ENCODE measurements at regions not wholly inside any gene's neighbourhood (a gene's known extent, or its start where the extent isn't known, plus 50 kb on each side); places are given as distances from the start of the nearest gene placed in this dataset.

GRCh38 chr10:10530313-10530712 is 487.4 kb upstream of the CELF2 start:
- DNase-seq (ENCODE audit: low spot score): no peak
- TF ChIP-seq, protein P1, sequence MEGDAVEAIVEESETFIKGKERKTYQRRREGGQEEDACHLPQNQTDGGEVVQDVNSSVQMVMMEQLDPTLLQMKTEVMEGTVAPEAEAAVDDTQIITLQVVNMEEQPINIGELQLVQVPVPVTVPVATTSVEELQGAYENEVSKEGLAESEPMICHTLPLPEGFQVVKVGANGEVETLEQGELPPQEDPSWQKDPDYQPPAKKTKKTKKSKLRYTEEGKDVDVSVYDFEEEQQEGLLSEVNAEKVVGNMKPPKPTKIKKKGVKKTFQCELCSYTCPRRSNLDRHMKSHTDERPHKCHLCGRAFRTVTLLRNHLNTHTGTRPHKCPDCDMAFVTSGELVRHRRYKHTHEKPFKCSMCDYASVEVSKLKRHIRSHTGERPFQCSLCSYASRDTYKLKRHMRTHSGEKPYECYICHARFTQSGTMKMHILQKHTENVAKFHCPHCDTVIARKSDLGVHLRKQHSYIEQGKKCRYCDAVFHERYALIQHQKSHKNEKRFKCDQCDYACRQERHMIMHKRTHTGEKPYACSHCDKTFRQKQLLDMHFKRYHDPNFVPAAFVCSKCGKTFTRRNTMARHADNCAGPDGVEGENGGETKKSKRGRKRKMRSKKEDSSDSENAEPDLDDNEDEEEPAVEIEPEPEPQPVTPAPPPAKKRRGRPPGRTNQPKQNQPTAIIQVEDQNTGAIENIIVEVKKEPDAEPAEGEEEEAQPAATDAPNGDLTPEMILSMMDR (IDR thresholded peaks at IDR 0.05; ENCODE audit: unreplicated experiment): no peak
- H3K4me3 Mint-ChIP-seq (ENCODE audit: unreplicated experiment): no peak overlapping the region
- no peaks in the 10 kb centered on the region for H3K36me3 Mint-ChIP-seq (ENCODE audit: low read depth, unreplicated experiment)
- H3K4me1 Mint-ChIP-seq (ENCODE audit: unreplicated experiment): peaks cover 2% of the 10 kb centered on the region
- H3K27ac Mint-ChIP-seq (ENCODE audit: unreplicated experiment): no peak overlapping the region
- no peaks in the 10 kb centered on the region for H3K9me3 Mint-ChIP-seq (ENCODE audit: unreplicated experiment)
- no peaks in the 10 kb centered on the region for H3K27me3 Mint-ChIP-seq (ENCODE audit: unreplicated experiment)

DNA sequence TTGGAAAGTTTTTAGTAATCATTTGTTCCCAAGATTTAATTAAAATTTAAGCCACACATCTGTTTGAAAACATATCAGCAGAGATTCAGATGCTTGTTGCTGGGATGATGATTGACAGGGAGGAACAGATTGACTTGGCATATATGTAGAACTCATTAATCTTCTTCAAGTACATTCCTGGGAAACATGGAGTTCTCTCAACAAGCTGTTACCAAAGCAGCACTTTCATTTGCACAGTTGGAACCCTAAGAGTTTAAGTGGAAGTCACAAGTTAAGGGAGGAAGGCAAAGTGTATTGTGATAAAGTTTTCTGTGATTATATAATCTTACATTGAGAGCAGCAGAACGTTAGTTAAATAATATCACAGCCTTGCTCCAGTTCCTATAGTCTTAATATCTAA is 485.4 kb upstream of the CELF2 start:
- H3K27me3 Mint-ChIP-seq (ENCODE audit: unreplicated experiment): no peaks in the 10 kb centered on the region
- H3K36me3 Mint-ChIP-seq (ENCODE audit: low read depth, unreplicated experiment): no peaks in the 10 kb centered on the region
- H3K4me1 Mint-ChIP-seq (ENCODE audit: unreplicated experiment): peaks cover 2% of the 10 kb centered on the region
- TF ChIP-seq, protein P1 (IDR thresholded peaks at IDR 0.05; ENCODE audit: unreplicated experiment): no peak
- no peaks in the 10 kb centered on the region for H3K9me3 Mint-ChIP-seq (ENCODE audit: unreplicated experiment)
- DNase-seq (ENCODE audit: low spot score): no peak
- H3K27ac Mint-ChIP-seq (ENCODE audit: unreplicated experiment): no peak overlapping the region
- no peak overlapping the region for H3K4me3 Mint-ChIP-seq (ENCODE audit: unreplicated experiment)

DNA sequence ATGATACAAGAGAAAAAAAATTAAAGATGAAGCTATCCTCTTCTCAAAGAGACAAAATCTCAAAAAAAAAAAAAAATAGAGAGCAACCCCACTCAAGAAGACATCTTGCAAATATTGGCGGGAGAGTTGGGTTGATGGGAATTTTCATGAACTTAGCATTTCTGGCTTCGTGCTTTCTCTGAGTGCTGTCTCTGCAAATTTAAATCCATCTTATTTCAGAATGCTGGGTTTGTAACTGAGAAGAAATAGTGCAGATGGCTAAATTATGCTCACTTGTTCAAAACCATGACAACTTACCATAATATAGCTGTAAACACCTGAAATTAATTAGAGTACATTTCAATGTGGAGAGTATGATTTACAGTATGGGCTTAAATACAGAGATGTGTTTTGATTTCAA is 484.8 kb upstream of the CELF2 start:
- H3K36me3 Mint-ChIP-seq (ENCODE audit: low read depth, unreplicated experiment): no peaks in the 10 kb centered on the region
- DNase-seq (ENCODE audit: low spot score): no peak
- no peak overlapping the region for H3K4me3 Mint-ChIP-seq (ENCODE audit: unreplicated experiment)

DNA sequence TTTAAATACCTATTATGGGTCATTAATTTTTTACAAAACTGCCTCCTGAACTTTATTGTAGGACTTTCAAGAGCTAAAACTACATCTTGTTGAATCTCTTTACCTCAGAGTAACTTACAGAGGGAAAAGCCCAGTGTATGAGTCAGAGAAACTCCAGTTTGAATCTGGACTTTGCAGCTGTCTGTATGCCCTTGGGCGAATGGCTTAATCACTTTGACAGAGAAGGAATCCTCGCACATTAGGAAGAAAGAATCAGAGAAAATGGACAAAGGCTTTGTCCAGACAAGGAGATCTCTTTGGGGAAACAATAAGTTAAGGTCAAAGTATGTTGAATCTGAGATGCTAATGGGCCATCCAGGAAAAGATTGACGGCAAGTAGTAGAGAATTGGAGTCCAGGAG is 484.2 kb upstream of the CELF2 start:
- TF ChIP-seq, protein P1 (IDR thresholded peaks at IDR 0.05; ENCODE audit: unreplicated experiment): no peak
- no peaks in the 10 kb centered on the region for H3K36me3 Mint-ChIP-seq (ENCODE audit: low read depth, unreplicated experiment)
- no peak overlapping the region for H3K27ac Mint-ChIP-seq (ENCODE audit: unreplicated experiment)
- no peaks in the 10 kb centered on the region for H3K9me3 Mint-ChIP-seq (ENCODE audit: unreplicated experiment)
- H3K4me3 Mint-ChIP-seq (ENCODE audit: unreplicated experiment): no peak overlapping the region
- no peak for DNase-seq (ENCODE audit: low spot score)
- no peaks in the 10 kb centered on the region for H3K27me3 Mint-ChIP-seq (ENCODE audit: unreplicated experiment)
- peaks cover 1% of the 10 kb centered on the region for H3K4me1 Mint-ChIP-seq (ENCODE audit: unreplicated experiment)

More for the DNA sequence above, 484.8 kb upstream of the CELF2 start:
- Mint-ChIP-seq H3K27me3 (ENCODE audit: unreplicated experiment) (no peaks in the 10 kb centered on the region), H3K9me3 (ENCODE audit: unreplicated experiment) (no peaks in the 10 kb centered on the region), H3K27ac (ENCODE audit: unreplicated experiment) (no peak overlapping the region), H3K4me1 (ENCODE audit: unreplicated experiment) (peaks cover 2% of the 10 kb centered on the region)
- TF ChIP-seq, protein P1 (IDR thresholded peaks at IDR 0.05; ENCODE audit: unreplicated experiment): no peak

DNA sequence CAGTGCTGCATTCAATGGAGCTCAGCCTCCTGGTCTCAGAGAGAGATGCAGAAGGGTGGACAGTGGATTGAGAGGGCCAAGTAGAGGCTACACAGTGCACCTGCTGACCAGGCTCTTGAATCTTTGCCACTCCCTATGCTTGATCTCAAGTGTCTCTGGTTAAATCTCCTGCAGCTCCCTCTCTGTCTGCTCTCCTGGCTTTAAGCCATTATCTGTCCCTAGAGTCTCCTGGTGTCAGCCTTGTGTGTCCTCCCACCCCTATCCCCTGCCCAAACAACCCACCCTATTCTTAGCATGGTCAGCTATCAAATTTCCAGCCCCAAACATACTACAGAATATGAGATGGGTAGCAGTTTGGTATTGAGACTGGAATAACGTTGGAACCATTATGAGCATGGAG is 479.3 kb upstream of the CELF2 start:
- Mint-ChIP-seq H3K27me3 (ENCODE audit: unreplicated experiment) (no peaks in the 10 kb centered on the region), H3K4me1 (ENCODE audit: unreplicated experiment) (no peaks in the 10 kb centered on the region), H3K27ac (ENCODE audit: unreplicated experiment) (no peak overlapping the region), H3K36me3 (ENCODE audit: low read depth, unreplicated experiment) (no peaks in the 10 kb centered on the region), H3K4me3 (ENCODE audit: unreplicated experiment) (no peak overlapping the region), H3K9me3 (ENCODE audit: unreplicated experiment) (no peaks in the 10 kb centered on the region)
- TF ChIP-seq, protein P1 (IDR thresholded peaks at IDR 0.05; ENCODE audit: unreplicated experiment): no peak
- no peak for DNase-seq (ENCODE audit: low spot score)
